ENCODE measurements at regions not wholly inside any gene's neighbourhood (a gene's known extent, or its start where the extent isn't known, plus 50 kb on each side); places are given as distances from the start of the nearest gene placed in this dataset.

DNA sequence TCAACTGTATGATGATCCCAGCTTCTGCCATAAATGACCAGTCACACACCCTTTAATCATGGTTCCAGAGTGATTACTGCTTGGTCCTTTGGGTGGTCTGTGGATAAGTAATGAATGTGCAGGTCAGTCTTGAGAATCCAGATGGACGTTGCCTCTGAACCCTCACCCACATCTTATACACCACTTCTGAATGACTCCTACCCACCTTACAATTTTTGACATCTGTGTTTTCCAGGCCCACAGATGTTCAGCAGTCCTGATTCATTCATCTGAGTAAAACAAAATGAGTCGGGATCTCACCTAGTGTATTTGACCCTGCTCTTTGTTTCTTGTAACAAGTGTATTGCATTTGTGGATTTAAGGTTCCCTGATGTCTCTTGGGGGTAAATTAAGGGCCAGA lies 194.1 kb upstream of the CCDC68 start:
- no peak for ATAC-seq
- Mint-ChIP-seq H3K4me3 (no peak overlapping the region), H3K27me3 (ENCODE audit: insufficient read depth, low read depth, poor library complexity) (no peaks in the 10 kb centered on the region), H3K27ac (no peak overlapping the region), H3K9me3 (no peaks in the 10 kb centered on the region), H3K36me3 (ENCODE audit: low read depth) (no peaks in the 10 kb centered on the region), H3K4me1 (0 out of 3 replicates have a peak, but pooled peaks cover 3% of the 10 kb centered on the region)
- no peaks in the 10 kb centered on the region for H3F3A ChIP-seq (replicated peaks; ENCODE audit: low read depth)
- H3K4me3 ChIP-seq = no peak overlapping the region
- H3K4me2 ChIP-seq = no peak overlapping the region
- TF ChIP-seq CREB1 (CRISPR knock-in tag; IDR thresholded peaks at IDR 0.05; ENCODE audit: low read depth) (no peak), EZH2 (IDR thresholded peaks at IDR 0.05; ENCODE audit: low read depth, unreplicated experiment) (no peak), ZNF114 (CRISPR knock-in tag; IDR thresholded peaks at IDR 0.05) (no peak), EZH2phosphoT487 (IDR thresholded peaks at IDR 0.05; ENCODE audit: unreplicated experiment) (no peak)
- no peak for DNase-seq (ENCODE audit: low spot score)
- no peaks in the 10 kb centered on the region for H3K79me2 ChIP-seq (replicated peaks; ENCODE audit: insufficient read depth)
- H3K27me3 ChIP-seq (ENCODE audit: insufficient read depth) = no peaks in the 10 kb centered on the region
- no peaks in the 10 kb centered on the region for H4K20me1 ChIP-seq (replicated peaks; ENCODE audit: insufficient read depth)
- H2AFZ ChIP-seq = no peak overlapping the region
- H3K4me1 ChIP-seq (ENCODE audit: insufficient read depth) = peaks cover 7% of the 10 kb centered on the region
- peaks cover 10% of the 10 kb centered on the region for H3K9me2 ChIP-seq (ENCODE audit: insufficient read depth)
- H3K27ac ChIP-seq (ENCODE audit: low read depth) = no peak overlapping the region
- no peaks in the 10 kb centered on the region for H3K36me3 ChIP-seq (ENCODE audit: insufficient read depth)

DNA sequence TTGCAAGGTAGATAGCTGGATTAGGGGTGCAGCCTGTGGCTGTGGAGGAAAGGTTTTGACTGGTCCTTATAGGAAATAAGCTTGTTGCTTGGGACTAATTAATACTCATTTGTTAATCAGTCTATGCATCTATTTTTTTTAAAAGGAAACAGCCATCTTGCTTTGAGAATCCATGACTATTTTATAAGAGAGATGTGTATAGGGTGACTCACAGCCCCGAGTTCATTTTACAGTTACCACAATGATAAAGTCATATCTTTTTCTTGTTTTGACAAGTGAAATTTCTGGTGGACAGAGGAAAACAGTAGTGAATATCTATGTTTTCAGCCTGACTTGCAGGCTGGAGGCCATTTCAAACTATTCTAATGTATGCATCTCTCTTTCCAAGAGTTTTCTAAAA lies 193.5 kb upstream of the CCDC68 start:
- peaks cover 10% of the 10 kb centered on the region for H3K9me2 ChIP-seq (ENCODE audit: insufficient read depth)
- H3K4me1 ChIP-seq (ENCODE audit: insufficient read depth) = peaks cover 8% of the 10 kb centered on the region
- no peak overlapping the region for H3K4me3 Mint-ChIP-seq
- no peaks in the 10 kb centered on the region for H4K20me1 ChIP-seq (replicated peaks; ENCODE audit: insufficient read depth)
- ATAC-seq (no peak), DNase-seq (ENCODE audit: low spot score) (no peak)
- H3K4me2 ChIP-seq = no peak overlapping the region
- H3F3A ChIP-seq (replicated peaks; ENCODE audit: low read depth) = no peaks in the 10 kb centered on the region
- H3K27ac Mint-ChIP-seq = no peak overlapping the region
- H3K27me3 ChIP-seq (ENCODE audit: insufficient read depth) = no peaks in the 10 kb centered on the region
- H3K36me3 ChIP-seq (ENCODE audit: insufficient read depth) = no peaks in the 10 kb centered on the region
- no peaks in the 10 kb centered on the region for H3K27me3 Mint-ChIP-seq (ENCODE audit: insufficient read depth, low read depth, poor library complexity)
- H3K27ac ChIP-seq (ENCODE audit: low read depth) = no peak overlapping the region
- H3K9me3 Mint-ChIP-seq = no peaks in the 10 kb centered on the region
- H3K79me2 ChIP-seq (replicated peaks; ENCODE audit: insufficient read depth) = no peaks in the 10 kb centered on the region
- H3K36me3 Mint-ChIP-seq (ENCODE audit: low read depth) = no peaks in the 10 kb centered on the region
- H2AFZ ChIP-seq = no peak overlapping the region
- peaks cover 5% of the 10 kb centered on the region; the same call in 1 of the 3 replicates for H3K4me1 Mint-ChIP-seq
- no peak overlapping the region for H3K4me3 ChIP-seq
- TF ChIP-seq EZH2 (IDR thresholded peaks at IDR 0.05; ENCODE audit: low read depth, unreplicated experiment) (no peak), NANOG (IDR thresholded peaks at IDR 0.05; ENCODE audit: borderline replicate concordance) (no peak), JUNB (IDR thresholded peaks at IDR 0.05; ENCODE audit: unreplicated experiment) (no peak), STAT1 (IDR thresholded peaks at IDR 0.05; ENCODE audit: unreplicated experiment) (no peak), CREB1 (CRISPR knock-in tag; IDR thresholded peaks at IDR 0.05; ENCODE audit: low read depth) (no peak), ZNF114 (CRISPR knock-in tag; IDR thresholded peaks at IDR 0.05) (no peak), POLR2AphosphoS5 (IDR thresholded peaks at IDR 0.05; ENCODE audit: low read depth) (no peak), EZH2phosphoT487 (IDR thresholded peaks at IDR 0.05; ENCODE audit: unreplicated experiment) (no peak)
- TF ChIP-seq, protein P1, sequence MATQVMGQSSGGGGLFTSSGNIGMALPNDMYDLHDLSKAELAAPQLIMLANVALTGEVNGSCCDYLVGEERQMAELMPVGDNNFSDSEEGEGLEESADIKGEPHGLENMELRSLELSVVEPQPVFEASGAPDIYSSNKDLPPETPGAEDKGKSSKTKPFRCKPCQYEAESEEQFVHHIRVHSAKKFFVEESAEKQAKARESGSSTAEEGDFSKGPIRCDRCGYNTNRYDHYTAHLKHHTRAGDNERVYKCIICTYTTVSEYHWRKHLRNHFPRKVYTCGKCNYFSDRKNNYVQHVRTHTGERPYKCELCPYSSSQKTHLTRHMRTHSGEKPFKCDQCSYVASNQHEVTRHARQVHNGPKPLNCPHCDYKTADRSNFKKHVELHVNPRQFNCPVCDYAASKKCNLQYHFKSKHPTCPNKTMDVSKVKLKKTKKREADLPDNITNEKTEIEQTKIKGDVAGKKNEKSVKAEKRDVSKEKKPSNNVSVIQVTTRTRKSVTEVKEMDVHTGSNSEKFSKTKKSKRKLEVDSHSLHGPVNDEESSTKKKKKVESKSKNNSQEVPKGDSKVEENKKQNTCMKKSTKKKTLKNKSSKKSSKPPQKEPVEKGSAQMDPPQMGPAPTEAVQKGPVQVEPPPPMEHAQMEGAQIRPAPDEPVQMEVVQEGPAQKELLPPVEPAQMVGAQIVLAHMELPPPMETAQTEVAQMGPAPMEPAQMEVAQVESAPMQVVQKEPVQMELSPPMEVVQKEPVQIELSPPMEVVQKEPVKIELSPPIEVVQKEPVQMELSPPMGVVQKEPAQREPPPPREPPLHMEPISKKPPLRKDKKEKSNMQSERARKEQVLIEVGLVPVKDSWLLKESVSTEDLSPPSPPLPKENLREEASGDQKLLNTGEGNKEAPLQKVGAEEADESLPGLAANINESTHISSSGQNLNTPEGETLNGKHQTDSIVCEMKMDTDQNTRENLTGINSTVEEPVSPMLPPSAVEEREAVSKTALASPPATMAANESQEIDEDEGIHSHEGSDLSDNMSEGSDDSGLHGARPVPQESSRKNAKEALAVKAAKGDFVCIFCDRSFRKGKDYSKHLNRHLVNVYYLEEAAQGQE (IDR thresholded peaks at IDR 0.05; ENCODE audit: unreplicated experiment) = no peak
- TF ChIP-seq, protein P2, sequence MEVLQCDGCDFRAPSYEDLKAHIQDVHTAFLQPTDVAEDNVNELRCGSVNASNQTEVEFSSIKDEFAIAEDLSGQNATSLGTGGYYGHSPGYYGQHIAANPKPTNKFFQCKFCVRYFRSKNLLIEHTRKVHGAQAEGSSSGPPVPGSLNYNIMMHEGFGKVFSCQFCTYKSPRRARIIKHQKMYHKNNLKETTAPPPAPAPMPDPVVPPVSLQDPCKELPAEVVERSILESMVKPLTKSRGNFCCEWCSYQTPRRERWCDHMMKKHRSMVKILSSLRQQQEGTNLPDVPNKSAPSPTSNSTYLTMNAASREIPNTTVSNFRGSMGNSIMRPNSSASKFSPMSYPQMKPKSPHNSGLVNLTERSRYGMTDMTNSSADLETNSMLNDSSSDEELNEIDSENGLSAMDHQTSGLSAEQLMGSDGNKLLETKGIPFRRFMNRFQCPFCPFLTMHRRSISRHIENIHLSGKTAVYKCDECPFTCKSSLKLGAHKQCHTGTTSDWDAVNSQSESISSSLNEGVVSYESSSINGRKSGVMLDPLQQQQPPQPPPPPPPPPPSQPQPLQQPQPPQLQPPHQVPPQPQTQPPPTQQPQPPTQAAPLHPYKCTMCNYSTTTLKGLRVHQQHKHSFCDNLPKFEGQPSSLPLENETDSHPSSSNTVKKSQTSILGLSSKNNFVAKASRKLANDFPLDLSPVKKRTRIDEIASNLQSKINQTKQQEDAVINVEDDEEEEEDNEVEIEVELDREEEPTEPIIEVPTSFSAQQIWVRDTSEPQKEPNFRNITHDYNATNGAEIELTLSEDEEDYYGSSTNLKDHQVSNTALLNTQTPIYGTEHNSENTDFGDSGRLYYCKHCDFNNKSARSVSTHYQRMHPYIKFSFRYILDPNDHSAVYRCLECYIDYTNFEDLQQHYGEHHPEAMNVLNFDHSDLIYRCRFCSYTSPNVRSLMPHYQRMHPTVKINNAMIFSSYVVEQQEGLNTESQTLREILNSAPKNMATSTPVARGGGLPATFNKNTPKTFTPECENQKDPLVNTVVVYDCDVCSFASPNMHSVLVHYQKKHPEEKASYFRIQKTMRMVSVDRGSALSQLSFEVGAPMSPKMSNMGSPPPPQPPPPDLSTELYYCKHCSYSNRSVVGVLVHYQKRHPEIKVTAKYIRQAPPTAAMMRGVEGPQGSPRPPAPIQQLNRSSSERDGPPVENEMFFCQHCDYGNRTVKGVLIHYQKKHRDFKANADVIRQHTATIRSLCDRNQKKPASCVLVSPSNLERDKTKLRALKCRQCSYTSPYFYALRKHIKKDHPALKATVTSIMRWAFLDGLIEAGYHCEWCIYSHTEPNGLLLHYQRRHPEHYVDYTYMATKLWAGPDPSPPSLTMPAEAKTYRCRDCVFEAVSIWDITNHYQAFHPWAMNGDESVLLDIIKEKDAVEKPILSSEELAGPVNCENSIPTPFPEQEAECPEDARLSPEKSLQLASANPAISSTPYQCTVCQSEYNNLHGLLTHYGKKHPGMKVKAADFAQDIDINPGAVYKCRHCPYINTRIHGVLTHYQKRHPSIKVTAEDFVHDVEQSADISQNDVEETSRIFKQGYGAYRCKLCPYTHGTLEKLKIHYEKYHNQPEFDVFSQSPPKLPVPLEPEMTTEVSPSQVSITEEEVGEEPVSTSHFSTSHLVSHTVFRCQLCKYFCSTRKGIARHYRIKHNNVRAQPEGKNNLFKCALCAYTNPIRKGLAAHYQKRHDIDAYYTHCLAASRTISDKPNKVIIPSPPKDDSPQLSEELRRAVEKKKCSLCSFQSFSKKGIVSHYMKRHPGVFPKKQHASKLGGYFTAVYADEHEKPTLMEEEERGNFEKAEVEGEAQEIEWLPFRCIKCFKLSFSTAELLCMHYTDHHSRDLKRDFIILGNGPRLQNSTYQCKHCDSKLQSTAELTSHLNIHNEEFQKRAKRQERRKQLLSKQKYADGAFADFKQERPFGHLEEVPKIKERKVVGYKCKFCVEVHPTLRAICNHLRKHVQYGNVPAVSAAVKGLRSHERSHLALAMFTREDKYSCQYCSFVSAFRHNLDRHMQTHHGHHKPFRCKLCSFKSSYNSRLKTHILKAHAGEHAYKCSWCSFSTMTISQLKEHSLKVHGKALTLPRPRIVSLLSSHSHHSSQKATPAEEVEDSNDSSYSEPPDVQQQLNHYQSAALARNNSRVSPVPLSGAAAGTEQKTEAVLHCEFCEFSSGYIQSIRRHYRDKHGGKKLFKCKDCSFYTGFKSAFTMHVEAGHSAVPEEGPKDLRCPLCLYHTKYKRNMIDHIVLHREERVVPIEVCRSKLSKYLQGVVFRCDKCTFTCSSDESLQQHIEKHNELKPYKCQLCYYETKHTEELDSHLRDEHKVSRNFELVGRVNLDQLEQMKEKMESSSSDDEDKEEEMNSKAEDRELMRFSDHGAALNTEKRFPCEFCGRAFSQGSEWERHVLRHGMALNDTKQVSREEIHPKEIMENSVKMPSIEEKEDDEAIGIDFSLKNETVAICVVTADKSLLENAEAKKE (CRISPR knock-in tag; IDR thresholded peaks at IDR 0.05) = no peak
- TF ChIP-seq, protein P3, sequence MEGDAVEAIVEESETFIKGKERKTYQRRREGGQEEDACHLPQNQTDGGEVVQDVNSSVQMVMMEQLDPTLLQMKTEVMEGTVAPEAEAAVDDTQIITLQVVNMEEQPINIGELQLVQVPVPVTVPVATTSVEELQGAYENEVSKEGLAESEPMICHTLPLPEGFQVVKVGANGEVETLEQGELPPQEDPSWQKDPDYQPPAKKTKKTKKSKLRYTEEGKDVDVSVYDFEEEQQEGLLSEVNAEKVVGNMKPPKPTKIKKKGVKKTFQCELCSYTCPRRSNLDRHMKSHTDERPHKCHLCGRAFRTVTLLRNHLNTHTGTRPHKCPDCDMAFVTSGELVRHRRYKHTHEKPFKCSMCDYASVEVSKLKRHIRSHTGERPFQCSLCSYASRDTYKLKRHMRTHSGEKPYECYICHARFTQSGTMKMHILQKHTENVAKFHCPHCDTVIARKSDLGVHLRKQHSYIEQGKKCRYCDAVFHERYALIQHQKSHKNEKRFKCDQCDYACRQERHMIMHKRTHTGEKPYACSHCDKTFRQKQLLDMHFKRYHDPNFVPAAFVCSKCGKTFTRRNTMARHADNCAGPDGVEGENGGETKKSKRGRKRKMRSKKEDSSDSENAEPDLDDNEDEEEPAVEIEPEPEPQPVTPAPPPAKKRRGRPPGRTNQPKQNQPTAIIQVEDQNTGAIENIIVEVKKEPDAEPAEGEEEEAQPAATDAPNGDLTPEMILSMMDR (conservative IDR thresholded peaks at IDR 0.05; ENCODE audit: low read depth in 2 of 2) = no peak
